PFSK-1 (cell line): ENCODE measurements at regions not wholly inside any gene's neighbourhood (a gene's known extent, or its start where the extent isn't known, plus 50 kb on each side); places are given as distances from the start of the nearest gene placed in this dataset.

Experiments
- FOXP2 ChIP-seq: optimal IDR thresholded peaks from 2 replicates; pipeline ENCODE3; 2011; ENCODE audit warnings: borderline replicate concordance, control low read depth, inconsistent platforms; ENCODE audit not compliant: insufficient read depth; ENCODE audit errors: extremely low read length, extremely low read depth
- POLR2AphosphoS5 ChIP-seq: IDR thresholded peaks from 2 replicates; pipeline ENCODE4 v1.6.1; 2012; ENCODE audit warnings: low read depth, mild to moderate bottlenecking, control low read depth, low read length, moderate library complexity
- SIN3A ChIP-seq: IDR thresholded peaks from 2 replicates; pipeline ENCODE4 v1.6.1; 2012; ENCODE audit warnings: mild to moderate bottlenecking, low read length, moderate library complexity, borderline replicate concordance; ENCODE audit not compliant: insufficient read depth

DNA sequence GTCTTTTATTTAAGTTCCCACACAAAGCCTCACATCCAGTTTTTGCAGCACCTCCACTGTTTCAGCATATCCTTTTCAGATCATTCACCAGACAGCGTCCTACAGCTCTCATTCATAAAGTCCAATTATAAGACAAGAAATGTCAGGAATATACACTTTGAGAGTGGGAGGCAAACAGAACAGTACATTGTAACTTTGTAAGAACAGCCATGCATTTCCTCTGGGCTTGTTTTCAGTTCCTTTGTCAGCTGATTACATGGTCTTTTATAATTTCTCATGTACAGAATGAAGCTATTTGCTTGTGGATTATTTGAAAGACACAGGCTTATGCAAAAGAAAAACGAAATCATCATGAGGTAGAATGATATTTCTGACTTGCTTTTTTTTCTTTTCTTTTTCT lies 85.7 kb downstream of the SOX2 start:
- TF ChIP-seq POLR2AphosphoS5 (no peak), FOXP2 (no peak), SIN3A (no peak)
